Smooth muscle cell (in vitro differentiated cells): ENCODE measurements at regions not wholly inside any gene's neighbourhood (a gene's known extent, or its start where the extent isn't known, plus 50 kb on each side); places are given as distances from the start of the nearest gene placed in this dataset.

Experiments
- DNase-seq: peaks from one replicate; lab custom pipeline; 2025; ENCODE audit not compliant: unreplicated experiment; lab: John Stamatoyannopoulos, UW
- H2AFZ ChIP-seq: fragments of 200-600 bp; sonication (generic); 2 replicates; pipeline ENCODE4 v1.6.0; 2016; ENCODE audit warnings: antibody characterized with exemption, low read depth, mild to moderate bottlenecking
- H3F3A ChIP-seq: fragments of 200-600 bp; sonication (generic); 2 replicates; pipeline ENCODE4 v1.6.0; 2017; ENCODE audit warnings: antibody characterized with exemption, low read depth
- H3K27ac ChIP-seq: fragments of 200-600 bp; sonication (generic); 2 replicates; pipeline ENCODE4 v1.5.1; 2016; ENCODE audit warnings: low read depth, mild to moderate bottlenecking
- H3K27me3 ChIP-seq: fragments of 200-600 bp; sonication (generic); 2 replicates; pipeline ENCODE4 v1.6.1; 2016; ENCODE audit warnings: low read depth, mild to moderate bottlenecking
- H3K36me3 ChIP-seq: fragments of 200-600 bp; sonication (generic); 2 replicates; pipeline ENCODE4 v1.5.1; 2016; ENCODE audit warnings: low read depth
- H3K4me1 ChIP-seq: fragments of 200-600 bp; sonication (generic); 2 replicates; pipeline ENCODE4 v1.5.1; 2016; ENCODE audit warnings: low read depth
- H3K4me2 ChIP-seq: fragments of 200-600 bp; sonication (generic); 2 replicates; pipeline ENCODE4 v1.6.0; 2016; ENCODE audit warnings: mild to moderate bottlenecking
- H3K4me3 ChIP-seq: fragments of 200-600 bp; sonication (generic); 2 replicates; pipeline ENCODE4 v1.5.1; 2016; ENCODE audit warnings: mild to moderate bottlenecking
- H3K79me2 ChIP-seq: fragments of 200-600 bp; sonication (generic); 2 replicates; pipeline ENCODE4 v1.6.0; 2016; ENCODE audit warnings: low read depth, mild to moderate bottlenecking
- H3K9ac ChIP-seq: fragments of 200-600 bp; sonication (generic); 2 replicates; pipeline ENCODE4 v1.6.0; 2016; ENCODE audit warnings: low read depth
- H3K9me3 ChIP-seq: fragments of 200-600 bp; sonication (generic); replicated peaks from 2 replicates; pipeline ENCODE4 v1.5.1; 2016; ENCODE audit warnings: low read depth
- H4K20me1 ChIP-seq: fragments of 200-600 bp; sonication (generic); 2 replicates; pipeline ENCODE4 v1.6.0; 2016; ENCODE audit warnings: low read depth
- WGBS: methylation state at CpG from one replicate; pipeline ENCODE4 v1.1.7; 2016; ENCODE audit warnings: low lambda C conversion rate; 5-methylcytosine and 5-hydroxymethylcytosine counted together
- TF ChIP-seq, protein P1 (sequence below): fragments of 200-600 bp; sonication (generic); IDR thresholded peaks from 2 replicates; pipeline ENCODE4 v1.5.1; 2017; ENCODE audit warnings: borderline replicate concordance, mild to moderate bottlenecking, antibody characterized with exemption; ENCODE audit not compliant: insufficient read depth, poor library complexity, severe bottlenecking

DNA sequence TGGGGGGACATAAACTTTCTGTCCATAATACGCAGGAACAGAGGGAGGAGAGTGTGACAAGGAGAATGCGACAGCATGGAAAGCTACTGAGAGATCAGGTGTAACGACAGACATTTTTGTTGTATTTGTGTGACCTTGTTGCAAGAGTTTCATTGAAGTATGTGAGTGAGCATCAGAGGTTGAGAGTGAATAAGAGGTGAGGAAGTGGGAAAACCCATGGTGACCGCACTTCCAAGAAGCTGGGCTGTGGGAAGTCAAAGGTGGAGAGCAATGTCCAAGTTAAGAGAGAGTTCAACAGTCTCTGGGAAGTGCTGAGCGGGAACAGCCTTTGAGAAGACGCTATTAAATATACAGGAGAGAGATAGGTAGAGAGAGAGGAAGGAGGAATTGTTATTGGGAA, 76.4 kb upstream of the PGRMC2 start:
- H3K9ac ChIP-seq = no peak overlapping the region
- no peaks in the 10 kb centered on the region for H4K20me1 ChIP-seq
- no peaks in the 10 kb centered on the region for H3K4me1 ChIP-seq
- TF ChIP-seq, protein P1, sequence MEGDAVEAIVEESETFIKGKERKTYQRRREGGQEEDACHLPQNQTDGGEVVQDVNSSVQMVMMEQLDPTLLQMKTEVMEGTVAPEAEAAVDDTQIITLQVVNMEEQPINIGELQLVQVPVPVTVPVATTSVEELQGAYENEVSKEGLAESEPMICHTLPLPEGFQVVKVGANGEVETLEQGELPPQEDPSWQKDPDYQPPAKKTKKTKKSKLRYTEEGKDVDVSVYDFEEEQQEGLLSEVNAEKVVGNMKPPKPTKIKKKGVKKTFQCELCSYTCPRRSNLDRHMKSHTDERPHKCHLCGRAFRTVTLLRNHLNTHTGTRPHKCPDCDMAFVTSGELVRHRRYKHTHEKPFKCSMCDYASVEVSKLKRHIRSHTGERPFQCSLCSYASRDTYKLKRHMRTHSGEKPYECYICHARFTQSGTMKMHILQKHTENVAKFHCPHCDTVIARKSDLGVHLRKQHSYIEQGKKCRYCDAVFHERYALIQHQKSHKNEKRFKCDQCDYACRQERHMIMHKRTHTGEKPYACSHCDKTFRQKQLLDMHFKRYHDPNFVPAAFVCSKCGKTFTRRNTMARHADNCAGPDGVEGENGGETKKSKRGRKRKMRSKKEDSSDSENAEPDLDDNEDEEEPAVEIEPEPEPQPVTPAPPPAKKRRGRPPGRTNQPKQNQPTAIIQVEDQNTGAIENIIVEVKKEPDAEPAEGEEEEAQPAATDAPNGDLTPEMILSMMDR = no peak
- peaks cover 7% of the 10 kb centered on the region for H3F3A ChIP-seq
- no peak overlapping the region for H2AFZ ChIP-seq
- H3K79me2 ChIP-seq = no peaks in the 10 kb centered on the region
- no peak overlapping the region for H3K4me2 ChIP-seq
- H3K27ac ChIP-seq = no peak overlapping the region
- no peaks in the 10 kb centered on the region for H3K27me3 ChIP-seq
- no peaks in the 10 kb centered on the region for H3K36me3 ChIP-seq
- WGBS = 99% methylated on average over 6 of the region's 6 CpGs
- no peak for DNase-seq
- no peak overlapping the region for H3K4me3 ChIP-seq
- H3K9me3 ChIP-seq = no peaks in the 10 kb centered on the region

DNA sequence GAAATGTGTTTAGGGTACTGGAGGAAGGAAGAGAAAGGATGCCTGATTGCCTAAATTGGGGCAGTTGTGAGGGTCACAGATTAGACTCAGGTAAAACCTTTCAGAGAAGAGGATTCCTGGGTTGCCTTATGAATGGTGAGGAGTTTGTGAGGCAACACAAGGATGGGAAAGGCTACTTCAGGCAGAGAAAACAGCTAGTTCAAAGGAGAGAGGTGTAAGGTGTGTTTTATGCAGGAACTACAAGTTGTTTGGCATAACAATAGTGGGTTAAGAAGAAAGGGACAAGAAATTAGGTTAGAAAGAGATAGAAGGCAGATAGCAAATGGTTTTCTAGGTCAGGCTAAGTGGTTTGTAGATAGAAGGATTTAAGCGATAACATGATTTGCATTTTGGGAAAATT, 75.1 kb upstream of the PGRMC2 start:
- TF ChIP-seq, protein P1 = no peak
- Histone ChIP-seq H3K4me3 (no peak overlapping the region), H3K4me2 (no peak overlapping the region), H3K9ac (no peak overlapping the region), H4K20me1 (no peaks in the 10 kb centered on the region), H3K4me1 (no peaks in the 10 kb centered on the region), H3K27me3 (no peaks in the 10 kb centered on the region), H2AFZ (no peak overlapping the region), H3K27ac (no peak overlapping the region), H3F3A (peaks cover 16% of the 10 kb centered on the region), H3K9me3 (no peaks in the 10 kb centered on the region), H3K79me2 (no peaks in the 10 kb centered on the region), H3K36me3 (no peaks in the 10 kb centered on the region)
- 100% methylated on average over 1 of the region's 1 CpG for WGBS
- no peak for DNase-seq

DNA sequence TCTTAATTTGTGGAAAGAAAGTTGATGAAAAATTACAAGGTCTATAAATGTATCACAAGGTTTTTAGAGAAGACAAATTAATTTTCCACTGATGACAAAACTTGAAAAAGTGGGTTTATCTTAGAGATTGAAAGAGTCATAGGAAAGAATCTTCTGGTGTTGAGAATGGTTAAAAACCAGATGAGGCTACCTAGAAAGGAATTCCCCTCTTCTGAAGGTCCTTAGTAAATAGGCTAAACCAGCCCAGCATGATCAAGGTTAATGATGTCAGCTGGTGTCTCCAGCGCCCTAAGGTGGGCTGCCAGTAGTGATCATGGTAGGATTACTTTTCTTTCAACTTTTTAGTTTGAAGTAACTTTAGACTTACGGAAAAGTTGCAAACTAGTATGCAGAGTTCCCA, 71.8 kb upstream of the PGRMC2 start:
- TF ChIP-seq, protein P1 = no peak
- peak overlapping the region; percentile 59 for H3K27ac ChIP-seq
- H3K9me3 ChIP-seq = no peaks in the 10 kb centered on the region
- no peak overlapping the region for H3K4me3 ChIP-seq
- no peaks in the 10 kb centered on the region for H3K79me2 ChIP-seq
- peaks cover 10% of the 10 kb centered on the region for H3K4me1 ChIP-seq
- WGBS = 98% methylated on average over 2 of the region's 2 CpGs
- H3K9ac ChIP-seq = no peak overlapping the region
- peak overlapping the region; percentile 40 for H3K4me2 ChIP-seq
- no peaks in the 10 kb centered on the region for H4K20me1 ChIP-seq
- no peaks in the 10 kb centered on the region for H3K36me3 ChIP-seq
- H3K27me3 ChIP-seq = no peaks in the 10 kb centered on the region
- no peak overlapping the region for H2AFZ ChIP-seq
- H3F3A ChIP-seq = peaks cover 17% of the 10 kb centered on the region
- DNase-seq = no peak

DNA sequence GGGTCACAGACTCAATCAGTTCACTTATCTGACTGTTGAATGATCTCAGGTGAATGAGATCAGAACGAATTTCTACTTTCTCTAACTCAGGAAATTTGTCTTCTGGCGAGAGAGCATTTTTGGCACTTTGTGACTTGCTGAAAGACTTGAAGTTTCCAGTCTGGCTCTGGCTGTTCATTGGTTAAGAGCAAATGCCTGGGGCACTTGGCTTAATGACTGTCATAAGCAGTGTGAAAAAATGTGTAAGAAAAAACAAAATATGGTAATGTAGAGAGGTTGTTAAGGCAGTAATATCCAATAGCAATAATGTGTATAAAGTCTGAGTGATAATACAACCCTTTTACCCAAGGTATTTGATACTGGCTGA, 71.3 kb upstream of the PGRMC2 start:
- H3K27ac ChIP-seq = peak overlapping the region; percentile 59
- no peak overlapping the region for H2AFZ ChIP-seq

More for the DNA sequence above, 71.3 kb upstream of the PGRMC2 start:
- H3K27me3 ChIP-seq = no peaks in the 10 kb centered on the region
- H3K79me2 ChIP-seq = no peaks in the 10 kb centered on the region
- no peak for DNase-seq
- H4K20me1 ChIP-seq = no peaks in the 10 kb centered on the region
- H3K9ac ChIP-seq = no peak overlapping the region
- peaks cover 12% of the 10 kb centered on the region for H3K4me1 ChIP-seq
- 69% methylated on average over 2 of the region's 2 CpGs for WGBS
- no peaks in the 10 kb centered on the region for H3K9me3 ChIP-seq
- H3K4me2 ChIP-seq = peak overlapping the region; percentile 40
- TF ChIP-seq, protein P1 = no peak
- H3F3A ChIP-seq = peaks cover 21% of the 10 kb centered on the region
- H3K36me3 ChIP-seq = no peaks in the 10 kb centered on the region
- H3K4me3 ChIP-seq = no peak overlapping the region
